Neural cell (in vitro differentiated cells): ENCODE measurements at regions not wholly inside any gene's neighbourhood (a gene's known extent, or its start where the extent isn't known, plus 50 kb on each side); places are given as distances from the start of the nearest gene placed in this dataset.

Source experiments
- H2AFZ ChIP-seq: fragments of 200-600, 300-800 bp; sonication (generic), shearing (Covaris generic); 2 replicates; pipeline ENCODE4 v1.6.0; 2014; ENCODE audit warnings: low read depth, mild to moderate bottlenecking, antibody characterized with exemption, low read length, moderate library complexity
- H3F3A ChIP-seq: fragments of 200-600 bp; shearing (Covaris generic); 2 replicates; pipeline ENCODE4 v1.6.1; 2016; ENCODE audit warnings: mild to moderate bottlenecking, moderate library complexity, mixed read lengths, antibody characterized with exemption, low read length; ENCODE audit not compliant: insufficient read depth, poor library complexity, severe bottlenecking
- H3K27ac ChIP-seq: fragments of 200-600, 300-800 bp; sonication (generic), shearing (Covaris generic); 2 replicates; pipeline ENCODE4 v1.5.1; 2014; ENCODE audit warnings: mild to moderate bottlenecking, low read length, moderate library complexity
- H3K27me3 ChIP-seq: fragments of 300-800, 200-600 bp; sonication (generic), shearing (Covaris generic); 2 replicates; pipeline ENCODE4 v1.6.0; 2014; ENCODE audit warnings: mild to moderate bottlenecking, low read depth, low read length, moderate library complexity; ENCODE audit not compliant: insufficient read depth
- H3K36me3 ChIP-seq: fragments of 300-800, 200-600 bp; sonication (generic), shearing (Covaris generic); 2 replicates; pipeline ENCODE4 v1.5.1; 2014; ENCODE audit warnings: mild to moderate bottlenecking, antibody characterized with exemption, low read length, moderate library complexity; ENCODE audit not compliant: insufficient read depth
- H3K4me2 ChIP-seq: fragments of 300-800, 200-600 bp; sonication (generic), shearing (Covaris generic); 2 replicates; pipeline ENCODE4 v1.6.0; 2014; ENCODE audit warnings: mild to moderate bottlenecking, low read length
- H3K4me3 ChIP-seq: fragments of 300-800, 200-600 bp; sonication (generic), shearing (Covaris generic); 2 replicates; pipeline ENCODE4 v1.5.1; 2014; ENCODE audit warnings: mild to moderate bottlenecking, low read length, moderate library complexity
- H3K79me2 ChIP-seq: fragments of 200-600 bp; shearing (Covaris generic); replicated peaks from 2 replicates; pipeline ENCODE4 v1.6.0; 2014; ENCODE audit warnings: mild to moderate bottlenecking, low read length, moderate library complexity; ENCODE audit not compliant: insufficient read depth
- H3K9ac ChIP-seq: fragments of 300-800, 200-600 bp; sonication (generic), shearing (Covaris generic); 2 replicates; pipeline ENCODE4 v1.6.1; 2016; ENCODE audit warnings: mild to moderate bottlenecking, low read length, mixed read lengths
- H3K9me2 ChIP-seq: fragments of 200-600 bp; shearing (Covaris generic); 2 replicates; pipeline ENCODE4 v1.6.1; 2016; ENCODE audit warnings: mild to moderate bottlenecking, low read length, mixed read lengths; ENCODE audit not compliant: insufficient read depth
- H3K9me3 ChIP-seq: fragments of 200-600, 300-800 bp; sonication (generic), shearing (Covaris generic); 2 replicates; pipeline ENCODE4 v1.6.1; 2016; ENCODE audit warnings: mild to moderate bottlenecking, mixed run types, low read length, moderate library complexity, mixed read lengths
- H4K20me1 ChIP-seq: fragments of 200-600 bp; shearing (Covaris generic); 2 replicates; pipeline ENCODE4 v1.6.1; 2016; ENCODE audit warnings: mild to moderate bottlenecking, mixed run types; ENCODE audit not compliant: insufficient read depth
- CTCF ChIP-seq: fragments of 450-650 bp; IDR thresholded peaks from 2 replicates; pipeline ENCODE4 v1.5.1; 2014; ENCODE audit warnings: antibody characterized with exemption, mild to moderate bottlenecking, moderate library complexity; ENCODE audit not compliant: poor library complexity, severe bottlenecking
- EP300 ChIP-seq: fragments of 450-650 bp; conservative IDR thresholded peaks from 2 replicates; pipeline ENCODE4 v1.6.1; 2014; ENCODE audit warnings: antibody characterized with exemption, mild to moderate bottlenecking, moderate library complexity; ENCODE audit not compliant: poor library complexity, severe bottlenecking
- EZH2 ChIP-seq: fragments of 200-600, 300-800 bp; shearing (Covaris generic), sonication (generic); IDR thresholded peaks from 2 replicates; pipeline ENCODE4 v1.6.1; 2014; ENCODE audit warnings: antibody characterized with exemption, low read length, borderline replicate concordance, mild to moderate bottlenecking; ENCODE audit not compliant: insufficient read depth, poor library complexity, severe bottlenecking
- MXI1 ChIP-seq: fragments of 450-650 bp; conservative IDR thresholded peaks from 2 replicates; pipeline ENCODE4 v1.6.1; 2014; ENCODE audit warnings: antibody characterized with exemption, mild to moderate bottlenecking; ENCODE audit not compliant: poor library complexity, severe bottlenecking
- POLR2AphosphoS5 ChIP-seq: IDR thresholded peaks from 2 replicates; pipeline ENCODE4 v1.6.1; 2012
- RAD21 ChIP-seq: fragments of 450-650 bp; conservative IDR thresholded peaks from 2 replicates; pipeline ENCODE4 v1.6.1; 2014; ENCODE audit warnings: antibody characterized with exemption, mild to moderate bottlenecking, moderate library complexity
- REST ChIP-seq: IDR thresholded peaks from 2 replicates; pipeline ENCODE4 v1.6.1; 2012; ENCODE audit warnings: borderline replicate concordance
- SMC3 ChIP-seq: fragments of 450-650 bp; conservative IDR thresholded peaks from 2 replicates; pipeline ENCODE4 v1.6.1; 2014; ENCODE audit warnings: antibody characterized with exemption, mild to moderate bottlenecking, moderate library complexity; ENCODE audit not compliant: poor library complexity
- TAF1 ChIP-seq: IDR thresholded peaks from 2 replicates; pipeline ENCODE4 v1.6.1; 2012; ENCODE audit warnings: low read depth

- Histone ChIP-seq H3K4me2 (no peak overlapping the region), H3K27me3 (no peaks in the 10 kb centered on the region), H3F3A (no peaks in the 10 kb centered on the region), H3K9ac (no peak overlapping the region), H2AFZ (no peak overlapping the region), H3K27ac (no peak overlapping the region), H3K79me2 (no peaks in the 10 kb centered on the region), H4K20me1 (no peaks in the 10 kb centered on the region), H3K9me2 (no peaks in the 10 kb centered on the region), H3K36me3 (no peaks in the 10 kb centered on the region), H3K4me3 (no peak overlapping the region), H3K9me3 (no peaks in the 10 kb centered on the region)
- TF ChIP-seq SMC3 (no peak), EP300 (no peak), CTCF (no peak), REST (no peak), RAD21 (no peak), TAF1 (no peak), EZH2 (no peak), MXI1 (no peak), POLR2AphosphoS5 (no peak)
Observed at GRCh38 chr3:28924744-28925360, 356.0 kb upstream of the RBMS3 start.

- H3K27ac ChIP-seq: no peak overlapping the region
- no peaks in the 10 kb centered on the region for H4K20me1 ChIP-seq
- no peaks in the 10 kb centered on the region for H3K9me3 ChIP-seq
- no peaks in the 10 kb centered on the region for H3K79me2 ChIP-seq
- H3K9me2 ChIP-seq: no peaks in the 10 kb centered on the region
- no peak for TF ChIP-seq EZH2
- no peak for TF ChIP-seq SMC3
- TF ChIP-seq TAF1: no peak
- TF ChIP-seq MXI1: no peak
- TF ChIP-seq RAD21: no peak
- no peak for TF ChIP-seq REST
- no peak for TF ChIP-seq EP300
- no peak for TF ChIP-seq CTCF
- TF ChIP-seq POLR2AphosphoS5: no peak
- H3F3A ChIP-seq: no peaks in the 10 kb centered on the region
- no peak overlapping the region for H3K9ac ChIP-seq
- no peak overlapping the region for H3K4me2 ChIP-seq
- H3K36me3 ChIP-seq: no peaks in the 10 kb centered on the region
- H3K4me3 ChIP-seq: no peak overlapping the region
- no peak overlapping the region for H2AFZ ChIP-seq
- no peaks in the 10 kb centered on the region for H3K27me3 ChIP-seq
Observed at GRCh38 chr3:28933337-28933736, 347.5 kb upstream of the RBMS3 start.
